ENCODE measurements at regions not wholly inside any gene's neighbourhood (a gene's known extent, or its start where the extent isn't known, plus 50 kb on each side); places are given as distances from the start of the nearest gene placed in this dataset.

- peak overlapping the region; percentile 78 for H3K27ac Mint-ChIP-seq
- ATAC-seq = peak; percentile 90
- DNase-seq = peak; percentile 74
- peaks cover 65% of the 10 kb centered on the region for H3K27me3 Mint-ChIP-seq
- peaks cover 32% of the 10 kb centered on the region for H3K4me1 Mint-ChIP-seq
- peak overlapping the region; percentile 35 for H3K4me3 Mint-ChIP-seq
- H3K36me3 Mint-ChIP-seq (ENCODE audit: low read depth) = no peaks in the 10 kb centered on the region
- H3K9me3 Mint-ChIP-seq = no peaks in the 10 kb centered on the region
These were observed 283.0 kb downstream of the UACA start for GRCh38 chr15:70480196-70480856.

GRCh38 chr15:70479785-70480184, 283.6 kb downstream of the UACA start:
- no peaks in the 10 kb centered on the region for H3K9me3 Mint-ChIP-seq
- H3K36me3 Mint-ChIP-seq (ENCODE audit: low read depth) = no peaks in the 10 kb centered on the region
- H3K27me3 Mint-ChIP-seq = peaks cover 65% of the 10 kb centered on the region
- H3K4me3 Mint-ChIP-seq = peak overlapping the region; percentile 35
- ATAC-seq (no peak), DNase-seq (no peak)
- peak overlapping the region; percentile 78 for H3K27ac Mint-ChIP-seq
- H3K4me1 Mint-ChIP-seq = peaks cover 38% of the 10 kb centered on the region

GRCh38 chr15:70479056-70479455, 284.3 kb downstream of the UACA start:
- Mint-ChIP-seq H3K27ac (no peak overlapping the region), H3K27me3 (peaks cover 63% of the 10 kb centered on the region), H3K4me1 (peaks cover 43% of the 10 kb centered on the region), H3K9me3 (no peaks in the 10 kb centered on the region), H3K36me3 (ENCODE audit: low read depth) (no peaks in the 10 kb centered on the region), H3K4me3 (no peak overlapping the region)
- DNase-seq = no peak
- ATAC-seq = no peak

- Mint-ChIP-seq H3K27ac (no peak overlapping the region), H3K4me3 (no peak overlapping the region), H3K4me1 (peaks cover 43% of the 10 kb centered on the region), H3K27me3 (peaks cover 63% of the 10 kb centered on the region), H3K9me3 (no peaks in the 10 kb centered on the region), H3K36me3 (ENCODE audit: low read depth) (no peaks in the 10 kb centered on the region)
- DNase-seq (no peak), ATAC-seq (no peak)
These were observed 284.9 kb downstream of the UACA start for GRCh38 chr15:70478251-70478990.

GRCh38 chr15:70477750-70478250, 285.6 kb downstream of the UACA start:
- H3K27ac Mint-ChIP-seq = no peak overlapping the region
- peaks cover 62% of the 10 kb centered on the region for H3K27me3 Mint-ChIP-seq
- no peak overlapping the region for H3K4me3 Mint-ChIP-seq
- peaks cover 43% of the 10 kb centered on the region for H3K4me1 Mint-ChIP-seq
- no peaks in the 10 kb centered on the region for H3K36me3 Mint-ChIP-seq (ENCODE audit: low read depth)
- H3K9me3 Mint-ChIP-seq = no peaks in the 10 kb centered on the region
- no peak for DNase-seq
- ATAC-seq = no peak

- no peak for DNase-seq
- H3K4me1 Mint-ChIP-seq = peaks cover 43% of the 10 kb centered on the region
- ATAC-seq = no peak
- no peak overlapping the region for H3K27ac Mint-ChIP-seq
- no peaks in the 10 kb centered on the region for H3K36me3 Mint-ChIP-seq (ENCODE audit: low read depth)
- H3K4me3 Mint-ChIP-seq = no peak overlapping the region
- peaks cover 53% of the 10 kb centered on the region for H3K27me3 Mint-ChIP-seq
- H3K9me3 Mint-ChIP-seq = no peaks in the 10 kb centered on the region
These were observed 286.9 kb downstream of the UACA start for GRCh38 chr15:70476441-70476840.

- H3K36me3 Mint-ChIP-seq (ENCODE audit: low read depth) = no peaks in the 10 kb centered on the region
- H3K27ac Mint-ChIP-seq = no peak overlapping the region
- no peaks in the 10 kb centered on the region for H3K9me3 Mint-ChIP-seq
- peaks cover 56% of the 10 kb centered on the region for H3K27me3 Mint-ChIP-seq
- ATAC-seq (no peak), DNase-seq (no peak)
- H3K4me1 Mint-ChIP-seq = peaks cover 46% of the 10 kb centered on the region
- no peak overlapping the region for H3K4me3 Mint-ChIP-seq
These were observed 287.4 kb downstream of the UACA start for GRCh38 chr15:70475921-70476320.

- no peak overlapping the region for H3K27ac Mint-ChIP-seq
- H3K27me3 Mint-ChIP-seq = peaks cover 53% of the 10 kb centered on the region
- no peaks in the 10 kb centered on the region for H3K9me3 Mint-ChIP-seq
- H3K4me1 Mint-ChIP-seq = peaks cover 42% of the 10 kb centered on the region
- H3K36me3 Mint-ChIP-seq (ENCODE audit: low read depth) = no peaks in the 10 kb centered on the region
- ATAC-seq (no peak), DNase-seq (no peak)
- peak overlapping the region; percentile 23 for H3K4me3 Mint-ChIP-seq
These were observed 288.0 kb downstream of the UACA start for GRCh38 chr15:70475407-70475781.

- H3K4me3 Mint-ChIP-seq = peak overlapping the region; percentile 23
These were observed 288.6 kb downstream of the UACA start for GRCh38 chr15:70474471-70475406.

GRCh38 chr15:70473581-70474370, 289.6 kb downstream of the UACA start:
- H3K27ac Mint-ChIP-seq = no peak overlapping the region
- ATAC-seq (no peak), DNase-seq (no peak)
- peaks cover 29% of the 10 kb centered on the region for H3K4me1 Mint-ChIP-seq
- no peaks in the 10 kb centered on the region for H3K9me3 Mint-ChIP-seq
- H3K36me3 Mint-ChIP-seq (ENCODE audit: low read depth) = no peaks in the 10 kb centered on the region
- no peak overlapping the region for H3K4me3 Mint-ChIP-seq
- H3K27me3 Mint-ChIP-seq = peaks cover 61% of the 10 kb centered on the region

More at GRCh38 chr15:70474471-70475406, 288.6 kb downstream of the UACA start:
- Mint-ChIP-seq H3K4me1 (peaks cover 36% of the 10 kb centered on the region), H3K27ac (peak overlapping the region; percentile 13), H3K9me3 (no peaks in the 10 kb centered on the region), H3K27me3 (peaks cover 55% of the 10 kb centered on the region), H3K36me3 (ENCODE audit: low read depth) (no peaks in the 10 kb centered on the region)
- DNase-seq (no peak), ATAC-seq (peak; percentile 54)

- Mint-ChIP-seq H3K27ac (no peak overlapping the region), H3K36me3 (ENCODE audit: low read depth) (no peaks in the 10 kb centered on the region), H3K4me3 (no peak overlapping the region), H3K27me3 (peaks cover 62% of the 10 kb centered on the region), H3K9me3 (no peaks in the 10 kb centered on the region), H3K4me1 (peaks cover 21% of the 10 kb centered on the region)
- ATAC-seq (no peak), DNase-seq (no peak)
These were observed 291.8 kb downstream of the UACA start for GRCh38 chr15:70471517-70471916.

GRCh38 chr15:70470556-70471191, 292.7 kb downstream of the UACA start:
- Mint-ChIP-seq H3K27ac (no peak overlapping the region), H3K27me3 (peaks cover 56% of the 10 kb centered on the region), H3K36me3 (ENCODE audit: low read depth) (no peaks in the 10 kb centered on the region), H3K9me3 (no peaks in the 10 kb centered on the region), H3K4me3 (no peak overlapping the region), H3K4me1 (peaks cover 17% of the 10 kb centered on the region)
- DNase-seq (no peak), ATAC-seq (no peak)

- no peaks in the 10 kb centered on the region for H3K36me3 Mint-ChIP-seq (ENCODE audit: low read depth)
- H3K4me1 Mint-ChIP-seq = peaks cover 9% of the 10 kb centered on the region
- H3K27me3 Mint-ChIP-seq = peaks cover 58% of the 10 kb centered on the region
- no peaks in the 10 kb centered on the region for H3K9me3 Mint-ChIP-seq
- ATAC-seq (no peak), DNase-seq (no peak)
- no peak overlapping the region for H3K27ac Mint-ChIP-seq
- no peak overlapping the region for H3K4me3 Mint-ChIP-seq
These were observed 293.5 kb downstream of the UACA start for GRCh38 chr15:70469651-70470555.

Measured in activated naive CD8-positive, alpha-beta T cell treated with anti-CD3 and anti-CD28 coated beads, Interleukin-2, amount 50 U/mL, for 24 hours (primary cell).